ENCODE measurements at regions not wholly inside any gene's neighbourhood (a gene's known extent, or its start where the extent isn't known, plus 50 kb on each side); places are given as distances from the start of the nearest gene placed in this dataset.

DNA sequence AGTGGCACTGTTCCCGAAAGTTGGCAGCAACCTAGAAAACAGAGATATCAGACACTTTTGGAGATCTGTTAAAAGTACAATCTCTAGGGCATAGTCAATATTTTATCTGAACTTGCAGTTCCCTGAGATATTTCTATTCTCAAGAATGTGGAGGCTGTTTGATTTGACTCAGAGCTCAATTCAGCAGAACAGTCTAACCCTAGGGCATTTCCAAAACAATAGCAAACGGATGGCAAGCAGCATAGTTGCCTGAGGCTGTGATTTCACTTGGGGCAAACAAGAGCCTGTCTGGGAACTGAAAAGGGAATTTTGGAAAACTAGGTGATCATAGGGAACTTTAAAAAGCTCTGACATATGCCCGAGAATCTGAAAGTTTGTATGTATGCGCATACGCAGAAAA is 772.8 kb upstream of the LRRTM1 start:
- Mint-ChIP-seq H3K36me3 (no peaks in the 10 kb centered on the region), H3K27me3 (no peaks in the 10 kb centered on the region), H3K4me1 (ENCODE audit: unreplicated experiment) (peaks cover 4% of the 10 kb centered on the region), H3K27ac (no peak overlapping the region), H3K9me3 (no peaks in the 10 kb centered on the region), H3K4me3 (no peak overlapping the region)
- TF ChIP-seq, protein P1, sequence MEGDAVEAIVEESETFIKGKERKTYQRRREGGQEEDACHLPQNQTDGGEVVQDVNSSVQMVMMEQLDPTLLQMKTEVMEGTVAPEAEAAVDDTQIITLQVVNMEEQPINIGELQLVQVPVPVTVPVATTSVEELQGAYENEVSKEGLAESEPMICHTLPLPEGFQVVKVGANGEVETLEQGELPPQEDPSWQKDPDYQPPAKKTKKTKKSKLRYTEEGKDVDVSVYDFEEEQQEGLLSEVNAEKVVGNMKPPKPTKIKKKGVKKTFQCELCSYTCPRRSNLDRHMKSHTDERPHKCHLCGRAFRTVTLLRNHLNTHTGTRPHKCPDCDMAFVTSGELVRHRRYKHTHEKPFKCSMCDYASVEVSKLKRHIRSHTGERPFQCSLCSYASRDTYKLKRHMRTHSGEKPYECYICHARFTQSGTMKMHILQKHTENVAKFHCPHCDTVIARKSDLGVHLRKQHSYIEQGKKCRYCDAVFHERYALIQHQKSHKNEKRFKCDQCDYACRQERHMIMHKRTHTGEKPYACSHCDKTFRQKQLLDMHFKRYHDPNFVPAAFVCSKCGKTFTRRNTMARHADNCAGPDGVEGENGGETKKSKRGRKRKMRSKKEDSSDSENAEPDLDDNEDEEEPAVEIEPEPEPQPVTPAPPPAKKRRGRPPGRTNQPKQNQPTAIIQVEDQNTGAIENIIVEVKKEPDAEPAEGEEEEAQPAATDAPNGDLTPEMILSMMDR (conservative IDR thresholded peaks at IDR 0.05): no peak
- DNase-seq (ENCODE audit: extremely low spot score, unreplicated experiment): no peak

- H3K4me3 Mint-ChIP-seq: no peak overlapping the region
- no peaks in the 10 kb centered on the region for H3K36me3 Mint-ChIP-seq
- no peak for DNase-seq (ENCODE audit: extremely low spot score, unreplicated experiment)
- no peak overlapping the region for H3K27ac Mint-ChIP-seq
- TF ChIP-seq, protein P1 (conservative IDR thresholded peaks at IDR 0.05): no peak
- H3K9me3 Mint-ChIP-seq: no peaks in the 10 kb centered on the region
- no peaks in the 10 kb centered on the region for H3K27me3 Mint-ChIP-seq
- H3K4me1 Mint-ChIP-seq (ENCODE audit: unreplicated experiment): peaks cover 4% of the 10 kb centered on the region
These were observed 768.9 kb upstream of the LRRTM1 start for GRCh38 chr2:81073412-81073811.

- no peak overlapping the region for H3K27ac Mint-ChIP-seq
- no peaks in the 10 kb centered on the region for H3K27me3 Mint-ChIP-seq
- H3K9me3 Mint-ChIP-seq: no peaks in the 10 kb centered on the region
- DNase-seq (ENCODE audit: extremely low spot score, unreplicated experiment): no peak
- TF ChIP-seq, protein P1 (conservative IDR thresholded peaks at IDR 0.05): no peak
- no peak overlapping the region for H3K4me3 Mint-ChIP-seq
- H3K36me3 Mint-ChIP-seq: no peaks in the 10 kb centered on the region
- no peaks in the 10 kb centered on the region for H3K4me1 Mint-ChIP-seq (ENCODE audit: unreplicated experiment)
These were observed 763.6 kb upstream of the LRRTM1 start for GRCh38 chr2:81068144-81068543.

DNA sequence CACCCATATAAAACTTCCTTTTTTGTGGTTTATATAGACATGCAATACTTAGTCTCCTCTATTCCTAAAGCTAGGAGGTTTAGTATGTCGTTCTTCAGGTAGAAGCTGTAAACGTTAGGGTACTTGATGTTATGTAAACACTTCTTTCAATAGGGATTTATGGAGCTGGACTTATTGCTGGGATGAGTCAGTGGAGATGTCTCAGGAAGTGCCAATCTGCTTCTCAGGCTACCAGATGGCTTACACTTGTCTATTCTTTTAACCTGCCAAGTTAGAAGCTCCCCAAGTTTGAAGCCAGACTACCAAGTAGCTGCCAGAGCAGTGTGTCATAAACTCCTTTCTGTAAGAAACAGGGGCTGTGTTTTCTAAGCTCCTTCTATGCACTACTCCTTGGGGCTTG is 756.5 kb upstream of the LRRTM1 start:
- no peak for DNase-seq (ENCODE audit: extremely low spot score, unreplicated experiment)
- Mint-ChIP-seq H3K36me3 (no peaks in the 10 kb centered on the region), H3K27ac (no peak overlapping the region), H3K27me3 (no peaks in the 10 kb centered on the region), H3K4me3 (no peak overlapping the region), H3K4me1 (ENCODE audit: unreplicated experiment) (no peaks in the 10 kb centered on the region), H3K9me3 (no peaks in the 10 kb centered on the region)
- TF ChIP-seq, protein P1 (conservative IDR thresholded peaks at IDR 0.05): no peak

GRCh38 chr2:81050580-81051095 is 746.1 kb upstream of the LRRTM1 start:
- DNase-seq (ENCODE audit: extremely low spot score, unreplicated experiment): no peak
- Mint-ChIP-seq H3K4me1 (ENCODE audit: unreplicated experiment) (peaks cover 7% of the 10 kb centered on the region), H3K4me3 (no peak overlapping the region), H3K9me3 (peaks cover 3% of the 10 kb centered on the region), H3K27me3 (no peaks in the 10 kb centered on the region), H3K27ac (no peak overlapping the region), H3K36me3 (no peaks in the 10 kb centered on the region)
- TF ChIP-seq, protein P1 (conservative IDR thresholded peaks at IDR 0.05): no peak

DNA sequence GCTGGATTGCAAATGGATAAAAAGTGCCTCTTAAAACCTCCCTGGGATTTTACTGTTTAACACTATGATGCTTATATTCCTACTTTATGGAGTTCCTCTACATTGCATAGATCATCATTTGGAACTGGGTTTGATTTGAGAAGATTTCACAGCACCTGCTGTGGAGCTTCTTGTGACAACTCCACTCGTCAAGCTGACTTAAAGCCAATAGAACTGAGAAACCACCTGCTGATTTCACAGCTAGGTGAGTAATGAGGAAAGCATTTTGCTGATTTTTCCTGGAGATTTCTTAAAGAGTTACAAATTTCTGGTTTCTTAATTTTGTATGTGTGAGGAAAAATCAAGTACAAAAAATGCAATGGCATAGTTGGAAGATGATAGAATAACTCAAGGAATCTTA is 739.1 kb upstream of the LRRTM1 start:
- no peak for DNase-seq (ENCODE audit: extremely low spot score, unreplicated experiment)
- no peak overlapping the region for H3K27ac Mint-ChIP-seq

More for the DNA sequence above, 739.1 kb upstream of the LRRTM1 start:
- Mint-ChIP-seq H3K4me3 (no peak overlapping the region), H3K4me1 (ENCODE audit: unreplicated experiment) (no peaks in the 10 kb centered on the region), H3K27me3 (no peaks in the 10 kb centered on the region), H3K36me3 (no peaks in the 10 kb centered on the region), H3K9me3 (no peaks in the 10 kb centered on the region)
- TF ChIP-seq, protein P1 (conservative IDR thresholded peaks at IDR 0.05): no peak
